Brain pericyte (primary cell): ENCODE measurements at regions not wholly inside any gene's neighbourhood (a gene's known extent, or its start where the extent isn't known, plus 50 kb on each side); places are given as distances from the start of the nearest gene placed in this dataset.
A peak's percentile ranks its signal among the peaks of the same experiment; 100 is the strongest.
"Not testable (repeated sequence)": the region's sequence is repeated elsewhere in the genome, so short reads cannot be mapped to it uniquely, and the experiment has no call there.

Experiments
- DNase-seq: peaks from one replicate; pipeline ENCODE4 v3.0.0-alpha.2; 2012; ENCODE audit warnings: low read depth, low spot score

DNA sequence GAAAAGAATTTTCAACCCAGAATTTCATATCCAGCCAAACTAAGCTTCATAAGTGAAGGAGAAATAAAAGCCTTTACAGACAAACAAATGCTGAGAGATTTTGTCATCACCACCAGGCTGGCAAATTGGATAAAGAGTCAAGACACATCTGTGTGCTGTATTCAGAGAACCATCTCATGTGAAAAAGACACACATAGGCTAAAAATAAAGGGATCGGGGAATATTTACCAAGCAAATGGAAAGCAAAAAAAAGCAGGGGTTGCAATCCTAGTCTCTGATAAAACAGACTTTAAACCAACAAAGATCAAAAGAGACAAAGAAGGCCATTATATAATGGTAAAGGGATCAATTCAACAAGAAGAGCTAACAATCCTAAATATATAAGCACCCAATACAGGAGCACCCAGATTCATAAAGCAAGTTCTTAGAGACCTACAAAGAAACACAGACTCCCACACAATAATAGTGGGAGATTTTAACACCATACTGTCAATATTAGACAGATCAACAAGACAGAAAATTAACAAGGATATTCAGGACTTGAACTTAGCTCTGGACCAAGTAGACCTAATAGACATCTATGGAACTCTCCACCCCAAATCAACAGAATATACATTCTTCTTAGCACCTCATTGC is 55.9 kb upstream of the ACSM6 start:
- DNase-seq, result not testable (repeated sequence)

DNA sequence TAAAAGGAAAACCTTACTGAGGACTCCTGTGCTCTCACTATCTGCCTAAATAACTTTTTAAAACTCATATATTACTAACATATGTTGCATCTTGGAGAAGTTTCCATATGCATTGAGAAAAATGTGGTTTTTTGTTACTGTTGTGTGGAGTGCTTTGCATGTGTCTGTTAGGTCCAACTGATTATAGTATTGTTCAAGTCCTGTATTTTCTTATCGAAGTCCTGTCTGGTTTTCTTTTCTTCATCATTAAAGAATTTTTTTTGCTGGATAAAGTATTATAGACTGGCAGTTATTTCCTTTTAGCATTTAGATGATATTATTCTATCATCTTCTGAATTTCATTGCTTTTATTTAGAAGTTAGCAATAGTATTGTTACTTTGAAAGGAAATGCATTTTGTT is 59.5 kb upstream of the ACSM6 start:
- no peak for DNase-seq

DNA sequence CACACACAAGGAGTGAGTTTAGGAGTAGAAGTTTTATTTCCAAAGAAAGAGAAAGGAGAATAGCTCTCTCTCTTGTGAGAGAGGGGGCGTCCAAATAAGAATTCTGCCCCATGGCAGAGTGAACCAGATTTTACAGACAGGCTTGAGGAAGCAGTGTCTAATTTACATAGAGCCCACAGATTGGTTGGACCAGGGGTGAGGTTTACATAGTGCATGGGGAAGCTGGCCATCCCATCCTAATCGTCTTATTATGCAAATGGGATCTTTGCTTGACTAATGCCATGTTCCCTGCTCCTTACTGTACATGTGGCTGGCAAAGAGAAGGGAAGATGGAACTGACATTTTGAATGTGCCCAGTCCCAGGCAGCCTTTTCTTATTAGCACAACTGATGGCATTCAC is 60.0 kb upstream of the ACSM6 start:
- DNase-seq, result no peak

DNA sequence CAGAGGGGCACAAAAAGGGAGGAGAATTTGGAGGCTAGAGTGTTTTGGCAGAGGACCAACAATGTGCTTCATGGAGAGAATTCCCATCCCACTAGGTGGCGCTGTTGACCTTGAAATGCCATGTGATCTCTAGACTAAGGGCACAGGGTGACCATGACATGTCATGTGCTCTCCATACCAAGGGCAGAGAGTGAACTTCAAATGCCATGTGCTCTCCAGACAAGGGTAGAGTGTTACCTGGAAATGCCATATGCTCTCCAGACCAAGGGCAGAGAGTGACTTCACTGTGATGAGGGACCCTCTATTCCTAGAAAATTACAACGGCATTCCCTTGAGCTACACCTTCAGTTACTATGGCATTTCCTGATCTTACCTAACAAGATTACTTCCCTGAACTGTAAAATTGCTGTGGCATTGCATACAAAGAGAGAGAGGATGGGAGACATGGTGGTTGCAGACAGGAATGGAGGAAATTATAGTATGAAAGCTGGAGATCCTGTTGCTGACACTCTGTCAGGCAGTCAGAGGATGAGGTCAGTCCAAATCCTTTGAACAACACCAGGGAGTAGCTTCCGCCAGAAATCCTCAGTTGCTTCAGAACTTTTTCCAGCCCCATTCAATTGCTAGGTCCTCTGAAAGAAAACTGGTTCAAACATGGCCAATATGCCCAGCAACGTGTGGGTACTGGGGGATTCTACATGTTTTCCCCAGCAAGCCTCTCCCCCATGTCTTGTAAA is 60.9 kb upstream of the ACSM6 start:
- DNase-seq, result peak; percentile 11

DNA sequence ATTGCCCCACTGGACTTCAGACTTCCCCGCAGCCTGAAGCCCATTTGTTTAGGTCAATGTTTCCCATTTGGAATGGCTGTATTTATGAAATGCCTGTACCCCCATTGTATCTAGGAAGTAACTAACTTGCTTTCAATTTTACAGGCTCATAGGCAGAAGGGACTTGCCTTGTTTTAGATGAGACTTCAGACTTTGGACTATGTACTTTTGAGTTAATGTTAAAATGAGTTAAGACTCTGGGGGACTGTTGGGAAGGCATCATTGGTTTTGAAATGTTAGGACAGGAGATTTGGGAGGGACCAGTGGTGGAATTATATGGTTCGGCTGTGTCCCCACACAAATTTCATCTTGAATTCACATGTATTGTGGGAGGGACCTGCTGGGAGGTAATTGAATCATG is 61.1 kb upstream of the CYP2C8 start:
- DNase-seq, result not testable (repeated sequence)

DNA sequence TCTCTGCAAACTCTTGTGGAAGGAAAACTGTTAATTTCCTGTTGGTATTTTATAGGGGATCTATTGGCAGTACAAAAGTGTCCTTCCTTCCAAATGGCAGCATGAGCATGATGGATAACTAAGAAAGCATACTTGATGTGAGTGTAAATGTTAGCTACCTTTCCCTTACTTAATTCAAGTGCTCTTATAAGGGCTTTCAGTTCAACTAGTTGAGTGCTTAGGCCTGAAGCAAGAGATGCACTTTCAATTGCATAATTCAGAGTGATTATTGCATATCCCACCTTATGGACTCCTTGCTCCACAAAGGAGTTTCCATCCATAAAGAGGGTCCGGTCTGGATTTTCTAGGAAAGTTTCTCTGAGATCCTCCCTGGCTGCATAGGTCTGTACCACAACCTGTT is 56.3 kb upstream of the CYP2C8 start:
- no peak for DNase-seq

DNA sequence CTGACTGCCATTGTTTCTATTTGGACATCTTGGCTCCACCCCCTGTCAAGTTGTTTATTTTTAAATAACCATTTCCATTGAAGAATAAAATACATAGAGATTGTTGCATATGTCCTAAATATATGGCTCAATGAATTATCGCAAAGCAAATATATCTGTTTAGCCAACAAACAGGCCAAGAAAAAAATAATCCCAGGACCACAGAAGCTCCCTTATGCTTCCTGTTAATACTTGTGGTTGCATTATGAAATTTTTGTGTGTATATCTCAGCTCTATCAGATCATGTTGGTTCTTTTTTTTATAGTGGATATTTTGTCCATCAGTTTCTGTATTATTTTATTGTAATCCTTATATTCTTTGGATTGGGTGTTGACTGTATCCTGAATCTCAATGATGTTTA is 53.4 kb upstream of the CYP2C8 start:
- no peak for DNase-seq

DNA sequence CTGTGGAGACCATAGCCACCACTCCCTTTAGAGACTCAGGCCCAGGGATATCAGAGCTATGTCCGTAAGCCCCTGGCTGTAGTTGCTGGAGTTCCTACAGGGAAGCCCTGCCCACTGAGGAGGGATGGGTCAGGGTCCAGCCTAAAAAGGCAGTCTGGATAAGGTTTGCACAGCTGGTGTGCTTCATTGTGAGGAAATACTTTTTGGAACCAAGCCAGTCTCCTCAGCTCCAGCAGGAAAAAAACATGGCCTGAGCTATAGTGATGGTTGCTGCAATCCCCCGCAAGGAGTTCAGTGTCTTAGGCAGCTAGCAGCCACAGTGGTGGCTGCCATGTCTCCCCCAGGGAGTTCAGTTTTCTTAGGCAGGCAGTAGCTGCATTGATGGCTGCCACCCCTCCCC is 52.6 kb upstream of the CYP2C8 start:
- DNase-seq, result no peak
